Fibroblast of mammary gland (primary cell): ENCODE measurements at regions not wholly inside any gene's neighbourhood (a gene's known extent, or its start where the extent isn't known, plus 50 kb on each side); places are given as distances from the start of the nearest gene placed in this dataset.

Experiments used
- DNase-seq: peaks from one replicate; pipeline ENCODE4 v3.0.0-alpha.2; 2010; ENCODE audit warnings: low read depth
- H3K4me3 ChIP-seq: 2 replicates; pipeline ENCODE4 v1.5.1; 2011; ENCODE audit warnings: low read depth, mild to moderate bottlenecking, low read length, moderate library complexity; ENCODE audit not compliant: control insufficient read depth
- TF ChIP-seq, protein P1 (sequence below): conservative IDR thresholded peaks from 2 replicates; pipeline ENCODE4 v1.5.1; 2011; ENCODE audit warnings: low read depth, low read length, inconsistent platforms; ENCODE audit not compliant: control insufficient read depth, insufficient read depth

DNA sequence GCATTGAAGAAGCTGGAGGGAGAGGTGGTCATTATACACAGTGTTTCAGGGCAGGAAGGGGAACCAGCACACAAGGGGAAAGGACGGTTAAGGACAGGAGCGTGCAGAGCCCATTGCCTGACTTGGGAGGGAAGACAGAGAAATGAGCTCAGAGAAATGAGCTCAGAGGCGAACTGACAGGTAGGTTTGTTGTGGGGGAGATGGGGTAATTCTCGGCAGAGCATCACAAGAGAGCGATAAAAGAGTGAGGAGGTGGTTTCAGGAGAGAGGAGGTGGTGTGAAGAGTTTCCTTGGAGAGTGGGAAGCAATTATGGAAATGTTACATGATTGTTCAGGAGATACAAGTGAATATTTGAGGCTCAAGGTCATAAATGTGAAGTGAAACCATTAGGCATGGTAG, 61.0 kb downstream of the MRGPRX1 start:
- TF ChIP-seq, protein P1, sequence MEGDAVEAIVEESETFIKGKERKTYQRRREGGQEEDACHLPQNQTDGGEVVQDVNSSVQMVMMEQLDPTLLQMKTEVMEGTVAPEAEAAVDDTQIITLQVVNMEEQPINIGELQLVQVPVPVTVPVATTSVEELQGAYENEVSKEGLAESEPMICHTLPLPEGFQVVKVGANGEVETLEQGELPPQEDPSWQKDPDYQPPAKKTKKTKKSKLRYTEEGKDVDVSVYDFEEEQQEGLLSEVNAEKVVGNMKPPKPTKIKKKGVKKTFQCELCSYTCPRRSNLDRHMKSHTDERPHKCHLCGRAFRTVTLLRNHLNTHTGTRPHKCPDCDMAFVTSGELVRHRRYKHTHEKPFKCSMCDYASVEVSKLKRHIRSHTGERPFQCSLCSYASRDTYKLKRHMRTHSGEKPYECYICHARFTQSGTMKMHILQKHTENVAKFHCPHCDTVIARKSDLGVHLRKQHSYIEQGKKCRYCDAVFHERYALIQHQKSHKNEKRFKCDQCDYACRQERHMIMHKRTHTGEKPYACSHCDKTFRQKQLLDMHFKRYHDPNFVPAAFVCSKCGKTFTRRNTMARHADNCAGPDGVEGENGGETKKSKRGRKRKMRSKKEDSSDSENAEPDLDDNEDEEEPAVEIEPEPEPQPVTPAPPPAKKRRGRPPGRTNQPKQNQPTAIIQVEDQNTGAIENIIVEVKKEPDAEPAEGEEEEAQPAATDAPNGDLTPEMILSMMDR = no peak
- H3K4me3 ChIP-seq = no peak overlapping the region
- DNase-seq = no peak

DNA sequence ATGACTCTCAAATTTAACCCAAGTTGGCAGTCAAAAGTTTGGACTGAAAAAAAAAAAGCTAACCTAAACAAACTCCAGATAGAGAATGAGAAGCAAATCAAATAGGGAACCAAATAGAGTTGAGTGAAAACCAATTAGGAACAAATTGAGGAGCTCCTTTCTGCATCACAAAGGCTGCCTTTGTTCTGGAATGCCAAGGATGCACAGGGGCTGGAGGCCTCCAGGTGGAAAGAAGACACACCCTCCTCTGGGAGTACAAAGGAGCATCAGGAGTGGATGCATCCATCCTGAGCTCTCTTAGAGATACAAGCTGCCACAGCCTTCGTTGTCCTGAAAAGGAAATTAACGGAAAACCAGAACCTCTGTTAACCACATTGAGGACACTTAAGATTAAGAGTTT, 73.3 kb downstream of the MRGPRX1 start:
- H3K4me3 ChIP-seq = no peak overlapping the region
- TF ChIP-seq, protein P1 = no peak
- no peak for DNase-seq

DNA sequence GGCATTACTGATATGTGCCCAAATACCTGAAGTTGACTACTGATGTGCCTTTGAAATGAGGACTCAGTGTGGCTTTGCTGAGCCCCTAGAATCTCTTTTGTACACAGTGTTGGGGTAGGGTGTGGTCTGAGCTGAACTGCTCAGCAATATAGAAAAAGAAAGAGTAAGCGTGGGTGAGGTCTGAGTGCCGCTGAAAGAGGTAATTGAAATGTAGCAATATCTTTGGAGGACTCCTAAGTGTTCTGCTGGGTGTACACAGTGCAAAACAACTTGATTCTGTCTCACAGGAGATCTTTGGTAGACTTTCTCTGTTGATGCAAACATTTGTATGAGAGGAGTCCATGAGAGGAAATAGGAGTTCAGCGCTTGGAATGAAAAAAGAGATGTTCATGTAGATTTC, 73.7 kb upstream of the PTPN5 start:
- no peak overlapping the region for H3K4me3 ChIP-seq
- DNase-seq = no peak

DNA sequence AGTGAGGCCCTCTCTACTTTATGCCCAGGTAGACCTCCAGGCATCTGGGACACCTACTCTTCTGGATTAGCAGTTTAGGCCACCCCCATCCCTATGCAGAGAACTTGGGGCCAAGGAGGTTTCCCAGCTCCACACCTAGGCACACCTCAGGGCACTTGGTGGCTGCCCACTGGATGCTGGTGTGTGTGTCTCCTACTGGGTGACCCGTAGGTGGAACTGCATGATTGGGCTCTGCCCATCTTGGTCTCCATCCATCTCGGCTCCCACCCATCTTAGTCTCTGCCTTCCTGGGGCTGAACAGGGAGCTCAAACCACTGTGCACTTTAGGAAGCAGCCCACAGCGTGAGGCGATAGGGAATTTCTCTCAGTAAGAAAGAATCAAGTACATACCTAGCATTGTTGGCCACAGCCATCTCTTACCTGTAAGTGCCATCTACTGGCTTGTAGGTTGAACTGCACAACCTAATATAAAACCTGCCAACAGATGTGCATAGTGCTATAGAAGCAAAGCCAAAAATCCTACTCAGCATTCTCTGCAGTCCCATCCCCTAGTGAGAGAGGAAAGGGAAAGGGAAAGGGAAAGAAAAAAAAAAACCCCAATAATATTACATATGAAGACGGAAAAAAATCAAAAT, 61.6 kb upstream of the PTPN5 start:
- H3K4me3 ChIP-seq = no peak overlapping the region
- TF ChIP-seq, protein P1 = peak; percentile 51
- DNase-seq = peak; percentile 28

More for the DNA sequence above, 73.7 kb upstream of the PTPN5 start:
- TF ChIP-seq, protein P1 = no peak

DNA sequence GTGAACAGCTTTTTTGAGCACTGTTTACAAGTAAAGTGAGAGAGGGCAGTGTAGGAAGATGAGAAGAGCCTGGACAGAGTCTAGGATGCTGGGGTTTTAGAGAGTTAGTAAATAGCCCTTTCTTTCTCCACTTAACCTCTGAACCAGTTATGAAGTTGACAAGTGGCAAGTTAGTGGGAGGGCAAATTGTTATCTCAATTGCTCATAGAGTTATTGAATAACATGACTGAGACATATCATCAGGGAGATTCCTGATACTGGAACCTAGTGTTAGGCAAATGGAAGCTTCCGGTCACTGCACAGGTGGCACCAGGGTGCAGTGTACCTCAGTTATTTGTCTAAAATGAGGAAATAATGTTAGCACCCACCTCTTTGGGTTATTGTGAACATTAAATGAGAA, 57.8 kb upstream of the PTPN5 start:
- H3K4me3 ChIP-seq = no peak overlapping the region
- DNase-seq = no peak
- TF ChIP-seq, protein P1 = no peak

DNA sequence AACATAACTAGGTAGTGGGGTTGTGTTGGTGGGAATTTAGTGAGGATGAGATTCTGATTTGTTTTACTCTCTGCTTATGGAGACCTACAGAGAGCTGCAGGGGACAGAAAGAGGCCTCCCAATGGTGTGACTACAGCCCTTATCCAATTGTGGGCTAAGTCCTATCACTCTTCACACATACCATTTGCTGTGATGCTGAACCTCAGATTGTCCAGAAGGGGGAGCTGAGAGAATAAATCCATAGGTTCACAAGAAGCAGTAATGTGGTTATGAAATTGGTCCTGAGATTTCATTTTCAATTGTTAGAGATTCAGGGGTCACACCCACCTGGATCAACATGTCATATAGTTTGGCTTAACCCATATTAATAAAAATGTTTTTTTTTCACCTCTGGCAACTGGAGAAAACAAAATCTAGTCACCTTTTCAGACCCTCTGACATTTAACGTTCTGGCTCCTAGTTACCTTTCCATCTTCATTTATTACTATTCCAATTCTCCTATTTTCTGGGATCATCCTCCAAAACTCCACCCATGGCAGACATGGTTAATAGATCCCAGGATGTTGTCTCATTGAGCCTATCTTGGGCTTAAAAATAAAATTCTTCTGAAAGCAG, 53.3 kb upstream of the PTPN5 start:
- peak; percentile 48 for DNase-seq
- H3K4me3 ChIP-seq = no peak overlapping the region

More for the DNA sequence above, 53.3 kb upstream of the PTPN5 start:
- TF ChIP-seq, protein P1 = peak; percentile 80
